VCaP (cell line): ENCODE measurements at regions not wholly inside any gene's neighbourhood (a gene's known extent, or its start where the extent isn't known, plus 50 kb on each side); places are given as distances from the start of the nearest gene placed in this dataset.

Experiments
- H3K27ac ChIP-seq: fragments of 450-650 bp; 2 replicates; pipeline ENCODE4 v1.5.1; 2017
- TF ChIP-seq, protein P1 (sequence below): fragments of 450-650 bp; conservative IDR thresholded peaks from 2 replicates; pipeline ENCODE4 v1.5.1; 2017; ENCODE audit warnings: mild to moderate bottlenecking, moderate library complexity

DNA sequence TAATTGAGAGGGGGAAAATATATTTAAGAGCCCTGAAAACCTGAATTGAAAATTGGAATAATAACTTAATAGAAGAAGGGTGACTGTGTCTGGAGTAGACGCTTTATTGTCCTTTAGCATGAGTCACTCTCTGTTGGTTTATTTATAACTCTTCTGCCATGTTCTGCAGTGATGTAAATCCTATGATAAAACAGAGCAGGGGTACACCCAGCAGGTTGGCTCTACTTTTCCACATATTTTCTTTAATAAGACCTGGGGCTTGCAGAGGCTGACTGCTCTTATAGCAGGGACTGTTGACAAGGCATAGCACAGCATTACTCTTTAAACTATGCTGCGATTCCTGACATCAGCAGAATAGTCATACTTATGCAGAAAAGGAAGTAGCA, 389.9 kb upstream of the PCDH9 start:
- no peak overlapping the region for H3K27ac ChIP-seq
- TF ChIP-seq, protein P1, sequence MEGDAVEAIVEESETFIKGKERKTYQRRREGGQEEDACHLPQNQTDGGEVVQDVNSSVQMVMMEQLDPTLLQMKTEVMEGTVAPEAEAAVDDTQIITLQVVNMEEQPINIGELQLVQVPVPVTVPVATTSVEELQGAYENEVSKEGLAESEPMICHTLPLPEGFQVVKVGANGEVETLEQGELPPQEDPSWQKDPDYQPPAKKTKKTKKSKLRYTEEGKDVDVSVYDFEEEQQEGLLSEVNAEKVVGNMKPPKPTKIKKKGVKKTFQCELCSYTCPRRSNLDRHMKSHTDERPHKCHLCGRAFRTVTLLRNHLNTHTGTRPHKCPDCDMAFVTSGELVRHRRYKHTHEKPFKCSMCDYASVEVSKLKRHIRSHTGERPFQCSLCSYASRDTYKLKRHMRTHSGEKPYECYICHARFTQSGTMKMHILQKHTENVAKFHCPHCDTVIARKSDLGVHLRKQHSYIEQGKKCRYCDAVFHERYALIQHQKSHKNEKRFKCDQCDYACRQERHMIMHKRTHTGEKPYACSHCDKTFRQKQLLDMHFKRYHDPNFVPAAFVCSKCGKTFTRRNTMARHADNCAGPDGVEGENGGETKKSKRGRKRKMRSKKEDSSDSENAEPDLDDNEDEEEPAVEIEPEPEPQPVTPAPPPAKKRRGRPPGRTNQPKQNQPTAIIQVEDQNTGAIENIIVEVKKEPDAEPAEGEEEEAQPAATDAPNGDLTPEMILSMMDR: no peak

DNA sequence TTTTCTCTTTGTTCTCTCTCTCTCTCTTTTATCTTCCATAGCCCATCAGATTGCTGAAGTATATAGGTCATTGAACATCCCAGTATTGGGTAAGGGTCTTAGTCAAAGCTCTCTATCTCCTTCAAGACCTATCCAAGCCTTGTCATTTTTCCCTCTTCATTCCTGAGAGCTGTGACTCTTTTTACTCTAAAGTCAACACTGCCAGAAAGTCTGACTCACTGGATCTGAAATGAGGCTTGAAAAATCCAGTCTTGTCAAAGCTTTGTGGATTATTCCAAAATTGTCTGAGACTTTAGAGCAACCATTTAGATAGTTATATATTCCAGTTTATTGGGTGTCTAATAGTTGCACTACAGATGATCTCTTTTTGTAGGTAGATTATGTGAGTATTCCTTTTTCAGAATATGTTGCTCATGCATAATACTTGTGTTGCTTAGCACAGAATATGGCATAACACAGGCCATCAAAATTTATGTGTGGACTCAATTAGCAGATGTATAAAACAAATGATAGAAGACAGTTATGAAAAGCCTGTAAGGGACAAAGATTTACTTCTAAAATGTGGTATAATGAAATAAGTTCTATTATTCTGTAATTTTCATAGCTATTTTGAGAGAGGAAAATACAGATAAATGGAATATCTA, 389.3 kb upstream of the PCDH9 start:
- TF ChIP-seq, protein P1: no peak
- no peak overlapping the region for H3K27ac ChIP-seq

DNA sequence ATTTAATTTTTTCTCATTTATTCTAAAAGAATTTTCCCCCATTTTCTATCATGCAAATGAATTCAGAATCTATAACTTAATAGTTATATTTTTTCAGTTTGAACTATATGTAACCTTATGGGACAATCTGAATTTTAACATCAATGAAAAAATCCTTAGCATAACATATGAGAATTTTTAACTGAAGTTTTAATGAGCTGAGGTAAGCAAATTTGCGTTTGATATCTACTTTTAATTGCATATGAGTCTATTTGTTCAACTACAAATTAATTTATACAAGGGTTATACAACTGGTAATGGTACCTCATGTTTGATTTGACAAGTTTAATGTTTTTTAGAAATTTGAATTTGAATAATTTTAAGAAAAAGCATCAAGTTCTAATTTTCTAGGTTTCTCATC, 384.4 kb upstream of the PCDH9 start:
- TF ChIP-seq, protein P1: no peak
- H3K27ac ChIP-seq: no peak overlapping the region

DNA sequence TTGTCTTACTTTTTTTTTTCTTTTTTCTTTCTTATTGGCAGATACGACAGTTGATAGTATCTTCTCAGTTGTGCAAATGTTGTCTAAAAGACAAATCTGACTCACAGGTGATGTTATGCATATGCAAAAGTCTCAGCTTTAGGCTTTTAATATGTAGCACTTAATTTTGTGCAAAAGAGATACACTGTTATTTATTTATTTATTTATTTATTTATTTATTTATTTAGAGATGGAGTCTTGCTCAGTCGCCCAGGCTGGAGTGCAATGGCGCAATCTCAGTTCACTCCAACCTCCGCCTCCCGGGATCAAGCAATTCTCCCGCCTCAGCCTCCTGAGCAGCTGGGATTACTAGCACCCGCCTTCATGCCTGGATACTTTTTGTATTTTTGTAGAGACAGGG, 383.9 kb upstream of the PCDH9 start:
- TF ChIP-seq, protein P1: no peak
- no peak overlapping the region for H3K27ac ChIP-seq

DNA sequence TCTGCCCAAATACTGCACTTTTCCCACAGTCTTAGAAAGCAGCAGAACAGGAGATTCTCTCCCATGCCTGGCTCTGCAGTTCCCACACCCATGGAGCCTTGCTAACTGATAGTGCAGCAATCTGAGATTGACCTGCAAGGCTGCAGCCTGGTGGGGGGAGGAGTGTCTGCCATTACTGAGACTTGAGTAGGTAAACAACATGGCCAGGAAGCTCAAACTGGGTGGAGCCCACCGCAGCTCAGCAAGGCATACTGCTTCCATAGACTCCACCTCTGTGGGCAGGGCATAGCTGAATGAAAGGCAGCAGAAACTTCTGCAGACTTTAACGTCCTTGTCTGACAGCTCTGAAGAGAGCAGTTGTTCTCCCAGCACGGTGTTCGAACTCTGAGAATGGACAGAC, 358.5 kb upstream of the PCDH9 start:
- TF ChIP-seq, protein P1: no peak
- no peak overlapping the region for H3K27ac ChIP-seq

DNA sequence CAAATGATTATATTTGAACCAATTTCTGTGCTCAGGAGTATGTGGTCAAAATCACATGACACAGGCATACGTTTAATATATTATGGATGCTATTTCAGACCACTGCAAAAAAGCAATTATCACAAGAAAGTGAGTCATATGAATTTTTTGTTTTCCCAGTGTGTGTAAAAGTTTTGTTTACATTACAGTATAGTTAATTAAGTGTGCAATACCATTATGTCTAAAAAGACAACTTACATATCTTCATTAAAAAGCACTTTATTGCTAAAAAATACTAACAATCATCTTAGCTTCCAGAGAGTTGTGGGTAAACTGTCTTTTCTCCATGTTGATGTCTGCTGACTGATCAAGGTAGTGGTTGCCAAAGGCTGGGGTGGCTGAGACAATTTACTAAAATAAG, 347.2 kb upstream of the PCDH9 start:
- H3K27ac ChIP-seq: no peak overlapping the region
- TF ChIP-seq, protein P1: no peak

DNA sequence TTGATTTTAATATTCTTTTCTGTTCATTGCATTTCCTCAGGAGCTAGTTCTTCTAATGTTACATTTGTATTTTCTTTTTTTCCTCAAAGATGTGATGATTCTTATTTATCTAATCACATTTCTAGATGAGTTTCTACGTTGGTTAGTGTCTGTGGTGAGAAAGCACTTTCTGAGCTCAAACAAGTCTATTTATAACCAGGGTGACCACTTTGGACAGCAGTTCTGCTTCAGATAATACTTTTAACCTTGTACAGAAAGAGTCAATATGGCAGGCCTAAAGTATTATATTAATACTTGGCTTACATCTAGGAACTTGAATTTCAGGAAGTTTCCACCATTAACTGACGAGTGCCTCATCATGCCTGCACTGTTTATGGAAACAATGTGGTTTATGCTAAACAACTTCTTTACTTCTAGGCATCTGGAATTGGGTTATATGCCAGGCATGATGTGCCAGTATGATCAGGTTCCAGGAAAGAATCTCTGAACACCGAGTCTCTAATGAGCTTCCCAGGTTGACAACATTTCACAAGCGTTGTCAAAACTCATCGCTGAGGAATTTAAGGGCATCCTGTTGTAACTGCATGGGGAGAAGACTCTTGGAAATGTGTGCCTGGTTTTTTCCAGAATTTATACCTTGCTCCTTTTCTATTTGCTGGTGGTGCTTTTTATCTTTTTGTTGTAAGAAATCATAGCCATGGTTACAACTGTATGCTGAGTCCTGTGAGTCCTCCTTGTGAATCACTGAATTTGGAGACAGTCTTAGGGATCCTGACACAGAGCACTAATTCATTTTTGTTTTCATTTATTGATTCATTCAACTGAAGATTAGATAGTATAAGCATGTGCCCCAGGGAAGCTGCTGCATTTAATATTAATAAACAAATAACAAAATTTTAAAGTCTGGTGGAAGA, 344.4 kb upstream of the PCDH9 start:
- H3K27ac ChIP-seq: no peak overlapping the region
- TF ChIP-seq, protein P1: no peak
